SK-N-SH treated with all-trans-retinoic acid at 6 μM for 48 hours (cell line): ENCODE measurements at regions not wholly inside any gene's neighbourhood (a gene's known extent, or its start where the extent isn't known, plus 50 kb on each side); places are given as distances from the start of the nearest gene placed in this dataset.
A peak's percentile ranks its signal among the peaks of the same experiment; 100 is the strongest.

Source experiments
- ATAC-seq: fragments of 200-7000 bp; cut with Tn5 transposase; 3 replicates; pipeline ENCODE4 v1.9.1; 2020; ENCODE audit warnings: mild to moderate bottlenecking, moderate library complexity
- BACH2 ChIP-seq: fragments of 250-450 bp; sonication (Bioruptor Pico); IDR thresholded peaks from 2 replicates; pipeline ENCODE4 v1.9.0; 2021; ENCODE audit warnings: mild to moderate bottlenecking, borderline replicate concordance
- CSDC2 ChIP-seq: fragments of 250-450 bp; sonication (Bioruptor Pico); IDR thresholded peaks from 2 replicates; pipeline ENCODE4 v1.5.0; 2020; ENCODE audit warnings: mild to moderate bottlenecking, moderate library complexity
- CSRNP3 ChIP-seq: fragments of 250-450 bp; sonication (Bioruptor Pico); IDR thresholded peaks from 2 replicates; pipeline ENCODE4 v1.5.1; 2021; ENCODE audit warnings: mild to moderate bottlenecking, moderate library complexity
- GLIS3 ChIP-seq: fragments of 250-450 bp; sonication (Bioruptor Pico); IDR thresholded peaks from 2 replicates; pipeline ENCODE4 v1.5.0; 2020; ENCODE audit warnings: mild to moderate bottlenecking, moderate library complexity
- ISL1 ChIP-seq: fragments of 250-450 bp; sonication (Bioruptor Pico); IDR thresholded peaks from 2 replicates; pipeline ENCODE4 v2.1.2; 2022; ENCODE audit warnings: mild to moderate bottlenecking, moderate library complexity
- OSR1 ChIP-seq: fragments of 250-450 bp; sonication (Bioruptor Pico); IDR thresholded peaks from 2 replicates; pipeline ENCODE4 v1.8.0; 2022; ENCODE audit warnings: moderate library complexity, mild to moderate bottlenecking, inconsistent platforms
- PATZ1 ChIP-seq: fragments of 250-450 bp; sonication (Bioruptor Pico); IDR thresholded peaks from 2 replicates; pipeline ENCODE4 v1.8.0; 2020; ENCODE audit warnings: mild to moderate bottlenecking, moderate library complexity, borderline replicate concordance
- POU6F1 ChIP-seq: fragments of 250-450 bp; sonication (Bioruptor Pico); IDR thresholded peaks from 2 replicates; pipeline ENCODE4 v1.8.0; 2021; ENCODE audit warnings: low read depth, mild to moderate bottlenecking, moderate library complexity, borderline replicate concordance
- PPARA ChIP-seq: fragments of 250-450 bp; sonication (Bioruptor Pico); IDR thresholded peaks from 2 replicates; pipeline ENCODE4 v1.5.0; 2020; ENCODE audit warnings: mild to moderate bottlenecking, borderline replicate concordance
- RARB ChIP-seq: fragments of 250-450 bp; sonication (Bioruptor Pico); IDR thresholded peaks from 2 replicates; pipeline ENCODE4 v1.8.0; 2021; ENCODE audit warnings: mild to moderate bottlenecking, moderate library complexity
- SNAI2 ChIP-seq: fragments of 250-450 bp; sonication (Bioruptor Pico); IDR thresholded peaks from 2 replicates; pipeline ENCODE4 v1.5.0; 2020; ENCODE audit warnings: mild to moderate bottlenecking, moderate library complexity
- TCF4 ChIP-seq: fragments of 250-450 bp; sonication (Bioruptor Pico); IDR thresholded peaks from 2 replicates; pipeline ENCODE4 v1.8.0; 2021; ENCODE audit warnings: mild to moderate bottlenecking, moderate library complexity, borderline replicate concordance
- TOX ChIP-seq: fragments of 250-450 bp; sonication (Bioruptor Pico); IDR thresholded peaks from 2 replicates; pipeline ENCODE4 v1.8.0; 2021; ENCODE audit warnings: mild to moderate bottlenecking, moderate library complexity, borderline replicate concordance
- TSHZ2 ChIP-seq: fragments of 250-450 bp; sonication (Bioruptor Pico); IDR thresholded peaks from 2 replicates; pipeline ENCODE4 v1.5.0; 2020; ENCODE audit warnings: mild to moderate bottlenecking, moderate library complexity
- ZC3H10 ChIP-seq: fragments of 250-450 bp; sonication (Bioruptor Pico); IDR thresholded peaks from 2 replicates; pipeline ENCODE4 v1.5.1; 2021; ENCODE audit warnings: mild to moderate bottlenecking, moderate library complexity
- ZFP30 ChIP-seq: fragments of 450-650 bp; formaldehyde crosslinking; IDR thresholded peaks from 2 replicates; pipeline ENCODE4 v1.5.0; 2022; ENCODE audit warnings: mild to moderate bottlenecking, moderate library complexity
- ZNF565 ChIP-seq: fragments of 450-650 bp; formaldehyde crosslinking; conservative IDR thresholded peaks from 2 replicates; pipeline ENCODE4 v1.5.0; 2020; ENCODE audit warnings: low read depth, mild to moderate bottlenecking, moderate library complexity
- ZNF70 ChIP-seq: fragments of 450-650 bp; formaldehyde crosslinking; IDR thresholded peaks from 2 replicates; pipeline ENCODE4 v1.5.0; 2020; ENCODE audit warnings: mild to moderate bottlenecking, moderate library complexity
- ZNF8 ChIP-seq: fragments of 450-650 bp; formaldehyde crosslinking; IDR thresholded peaks from 2 replicates; pipeline ENCODE4 v1.5.0; 2020; ENCODE audit warnings: mild to moderate bottlenecking, moderate library complexity

GRCh38 chr9:99438596-99438995 is 216.5 kb downstream of the SEC61B start:
- ATAC-seq, result no peak
- no peak for TF ChIP-seq PATZ1 (CRISPR knock-in tag)

GRCh38 chr9:99441829-99442228 is 219.7 kb downstream of the SEC61B start:
- TF ChIP-seq GLIS3 (CRISPR knock-in tag) (no peak), CSDC2 (CRISPR knock-in tag) (no peak), TOX (CRISPR knock-in tag) (no peak), OSR1 (CRISPR knock-in tag) (no peak), TSHZ2 (CRISPR knock-in tag) (no peak), BACH2 (CRISPR knock-in tag) (no peak), TCF4 (CRISPR knock-in tag) (no peak), ZNF70 (no peak), ZNF565 (CRISPR knock-in tag) (no peak), ISL1 (CRISPR knock-in tag) (no peak), PPARA (CRISPR knock-in tag) (no peak), ZFP30 (no peak), SNAI2 (CRISPR knock-in tag) (no peak), ZC3H10 (no peak), ZNF8 (CRISPR knock-in tag) (no peak), RARB (no peak)
- TF ChIP-seq, all 23 proteins: peak for 0
- no peak for ATAC-seq

- TF ChIP-seq ZC3H10 (0 out of 2 replicates have a peak, but pooled peaks have one; percentile 36), GLIS3 (CRISPR knock-in tag) (no peak), ISL1 (CRISPR knock-in tag) (peak; percentile 42; the same call in 1 of the 2 replicates), RARB (peak; percentile 16; the same call in 1 of the 2 replicates), CSRNP3 (CRISPR knock-in tag) (no peak), PATZ1 (CRISPR knock-in tag) (0 out of 2 replicates have a peak, but pooled peaks have one; percentile 37), ZFP30 (no peak), ZNF565 (CRISPR knock-in tag) (no peak), BACH2 (CRISPR knock-in tag) (no peak)
- ATAC-seq, result peak; percentile 97
These were observed 223.3 kb downstream of the SEC61B start for GRCh38 chr9:99445371-99445891.

GRCh38 chr9:99445920-99446319 is 223.8 kb downstream of the SEC61B start:
- TF ChIP-seq POU6F1 (CRISPR knock-in tag), result no peak
- no peak for TF ChIP-seq SNAI2 (CRISPR knock-in tag)
- TF ChIP-seq TOX (CRISPR knock-in tag), result peak; percentile 51; the same call in 1 of the 2 replicates
- peak; percentile 27; the same call in 1 of the 2 replicates for TF ChIP-seq ISL1 (CRISPR knock-in tag)
- no peak for TF ChIP-seq ZNF70
- peak; percentile 59; the same call in 2 of the 3 replicates for ATAC-seq
